ENCODE measurements at regions not wholly inside any gene's neighbourhood (a gene's known extent, or its start where the extent isn't known, plus 50 kb on each side); places are given as distances from the start of the nearest gene placed in this dataset.

DNA sequence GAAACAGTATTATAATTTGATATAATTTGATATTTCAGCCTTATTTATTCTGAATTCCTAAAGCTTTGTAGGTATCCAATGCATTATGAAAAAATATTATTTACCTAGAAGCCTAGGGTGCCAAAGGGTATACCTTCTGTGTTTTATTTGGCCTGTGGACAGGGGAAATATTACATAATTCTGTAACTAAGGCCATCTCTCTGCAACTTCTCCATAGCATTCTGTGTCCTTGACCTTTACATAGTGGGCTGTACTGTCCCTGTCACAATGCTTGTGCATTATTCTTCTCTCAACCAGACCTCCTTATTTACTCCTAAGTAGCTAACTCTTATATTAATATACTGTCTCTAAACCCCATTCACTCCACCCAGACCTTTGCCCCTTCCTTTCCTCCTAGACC, 57.0 kb upstream of the RANBP6 start:
- no peak for TF ChIP-seq CTCF (IDR thresholded peaks at IDR 0.05)
- DNase-seq: no peak
- no peaks in the 10 kb centered on the region for H3K36me3 Mint-ChIP-seq (ENCODE audit: low read depth)
- peaks cover 6% of the 10 kb centered on the region for H3K9me3 Mint-ChIP-seq
- H3K27me3 Mint-ChIP-seq (ENCODE audit: low read depth, poor library complexity): peaks cover 5% of the 10 kb centered on the region
- H3K4me1 Mint-ChIP-seq: no peaks in the 10 kb centered on the region
- H3K27ac Mint-ChIP-seq: no peak overlapping the region
- no peak overlapping the region for H3K4me3 Mint-ChIP-seq

- H3K27me3 Mint-ChIP-seq (ENCODE audit: low read depth, poor library complexity): peaks cover 5% of the 10 kb centered on the region
- H3K4me1 Mint-ChIP-seq: no peaks in the 10 kb centered on the region
- H3K27ac Mint-ChIP-seq: no peak overlapping the region
- TF ChIP-seq CTCF (IDR thresholded peaks at IDR 0.05): no peak
- H3K36me3 Mint-ChIP-seq (ENCODE audit: low read depth): no peaks in the 10 kb centered on the region
- H3K9me3 Mint-ChIP-seq: peaks cover 9% of the 10 kb centered on the region
- no peak overlapping the region for H3K4me3 Mint-ChIP-seq
- no peak for DNase-seq
These were observed 53.6 kb upstream of the RANBP6 start for GRCh38 chr9:6068983-6069382.

DNA sequence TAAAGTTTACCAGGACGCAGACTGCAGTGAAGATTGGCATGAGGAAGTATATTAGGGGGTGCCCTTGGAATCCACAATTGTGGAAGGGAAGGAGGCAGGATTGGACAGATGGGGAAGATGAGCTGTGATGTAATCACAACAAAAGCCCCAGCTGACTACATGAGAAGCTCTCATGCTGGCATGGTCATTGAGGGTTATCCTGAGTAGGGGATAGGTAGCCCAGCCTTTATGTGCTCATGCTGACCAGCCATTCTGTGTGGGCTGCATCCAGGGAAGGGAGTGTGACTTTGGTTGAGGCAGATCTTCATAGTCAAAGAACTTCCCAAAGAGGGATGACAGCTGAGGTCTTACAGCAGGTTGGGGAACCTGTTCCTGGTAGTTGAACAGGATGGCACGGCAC, 52.0 kb upstream of the RANBP6 start:
- Mint-ChIP-seq H3K36me3 (ENCODE audit: low read depth) (no peaks in the 10 kb centered on the region), H3K9me3 (peaks cover 22% of the 10 kb centered on the region), H3K4me3 (no peak overlapping the region), H3K4me1 (no peaks in the 10 kb centered on the region), H3K27ac (no peak overlapping the region), H3K27me3 (ENCODE audit: low read depth, poor library complexity) (peaks cover 5% of the 10 kb centered on the region)
- DNase-seq: no peak
- TF ChIP-seq CTCF (IDR thresholded peaks at IDR 0.05): no peak
